ENCODE measurements at regions not wholly inside any gene's neighbourhood (a gene's known extent, or its start where the extent isn't known, plus 50 kb on each side); places are given as distances from the start of the nearest gene placed in this dataset.

GRCh38 chr15:95864467-95864886 is 466.0 kb upstream of the NR2F2 start:
- Histone ChIP-seq H3K27ac (no peak overlapping the region), H3K4me1 (no peaks in the 10 kb centered on the region), H3K27me3 (no peaks in the 10 kb centered on the region), H3K36me3 (no peaks in the 10 kb centered on the region), H3K9me3 (no peaks in the 10 kb centered on the region), H3K4me3 (no peak overlapping the region)
- intact Hi-C loops (cut with DNase I; ENCODE audit: low total_unique reads), result no loop called here
- TF ChIP-seq CTCF (IDR thresholded peaks at IDR 0.05) (no peak), POLR2AphosphoS5 (IDR thresholded peaks at IDR 0.05) (no peak), POLR2A (IDR thresholded peaks at IDR 0.05) (no peak)
- DNase-seq (ENCODE audit: low spot score in 2 of 2), result no peak

GRCh38 chr15:95865330-95865739 is 465.2 kb upstream of the NR2F2 start:
- TF ChIP-seq CTCF (IDR thresholded peaks at IDR 0.05), result no peak
- intact Hi-C loops (cut with DNase I; ENCODE audit: low total_unique reads), result no loop called here
- H3K4me1 ChIP-seq, result no peaks in the 10 kb centered on the region

GRCh38 chr15:95866711-95867440 is 463.6 kb upstream of the NR2F2 start:
- Histone ChIP-seq H3K4me3 (no peak overlapping the region), H3K27me3 (no peaks in the 10 kb centered on the region), H3K9me3 (no peaks in the 10 kb centered on the region), H3K27ac (no peak overlapping the region), H3K4me1 (no peaks in the 10 kb centered on the region), H3K36me3 (no peaks in the 10 kb centered on the region)
- no peak for TF ChIP-seq POLR2AphosphoS5 (IDR thresholded peaks at IDR 0.05)
- TF ChIP-seq CTCF (IDR thresholded peaks at IDR 0.05), result no peak
- TF ChIP-seq POLR2A (IDR thresholded peaks at IDR 0.05), result no peak
- no peak for DNase-seq (ENCODE audit: low spot score in 2 of 2)
- intact Hi-C loops (cut with DNase I; ENCODE audit: low total_unique reads), result no loop called here

More at GRCh38 chr15:95865330-95865739, 465.2 kb upstream of the NR2F2 start:
- Histone ChIP-seq H3K27me3 (no peaks in the 10 kb centered on the region), H3K27ac (no peak overlapping the region), H3K36me3 (no peaks in the 10 kb centered on the region), H3K9me3 (no peaks in the 10 kb centered on the region), H3K4me3 (no peak overlapping the region)
- no peak for DNase-seq (ENCODE audit: low spot score in 2 of 2)

- TF ChIP-seq POLR2A (IDR thresholded peaks at IDR 0.05) (no peak), POLR2AphosphoS5 (IDR thresholded peaks at IDR 0.05) (no peak), CTCF (IDR thresholded peaks at IDR 0.05) (no peak)
- DNase-seq (ENCODE audit: low spot score in 2 of 2), result no peak
- Histone ChIP-seq H3K4me3 (no peak overlapping the region), H3K27ac (no peak overlapping the region), H3K9me3 (no peaks in the 10 kb centered on the region), H3K27me3 (no peaks in the 10 kb centered on the region), H3K36me3 (no peaks in the 10 kb centered on the region), H3K4me1 (no peaks in the 10 kb centered on the region)
- intact Hi-C loops (cut with DNase I; ENCODE audit: low total_unique reads), result no loop called here
Measured at GRCh38 chr15:95868450-95868849, 462.1 kb upstream of the NR2F2 start.

GRCh38 chr15:95868970-95869369 is 461.5 kb upstream of the NR2F2 start:
- TF ChIP-seq POLR2AphosphoS5 (IDR thresholded peaks at IDR 0.05), result no peak
- TF ChIP-seq CTCF (IDR thresholded peaks at IDR 0.05), result no peak
- DNase-seq (ENCODE audit: low spot score in 2 of 2), result no peak
- Histone ChIP-seq H3K36me3 (no peaks in the 10 kb centered on the region), H3K27me3 (no peaks in the 10 kb centered on the region), H3K4me1 (no peaks in the 10 kb centered on the region), H3K27ac (no peak overlapping the region), H3K4me3 (no peak overlapping the region), H3K9me3 (no peaks in the 10 kb centered on the region)
- intact Hi-C loops (cut with DNase I; ENCODE audit: low total_unique reads), result no loop called here
